ENCODE measurements at regions not wholly inside any gene's neighbourhood (a gene's known extent, or its start where the extent isn't known, plus 50 kb on each side); places are given as distances from the start of the nearest gene placed in this dataset.

GRCh38 chr12:77486872-77487271 lies 343.8 kb upstream of the NAV3 start:
- TF ChIP-seq POLR2A (IDR thresholded peaks at IDR 0.05; ENCODE audit: low read depth, low read length): no peak
- TF ChIP-seq MAX (IDR thresholded peaks at IDR 0.05; ENCODE audit: insufficient read depth, insufficient read length): no peak
- TF ChIP-seq MYC (IDR thresholded peaks at IDR 0.05; ENCODE audit: low read depth, low read length): no peak
- H3K79me2 ChIP-seq (ENCODE audit: control insufficient read depth, insufficient read depth, low read length): no peaks in the 10 kb centered on the region
- H3K36me3 ChIP-seq (ENCODE audit: control insufficient read depth in 2 of 2, extremely low read depth in 1 of 2, insufficient read depth in 2 of 2, low read length in 2 of 2): no peaks in the 10 kb centered on the region
- ChIA-PET POLR2A (interaction anchor here (0.5 kb wide), 1 partner anchor 16 kb away, joined by 6 read pairs; no protein-coding TSS in a partner anchor), CTCF (interaction anchor here (0.6 to 1.8 kb wide), 3 partner anchors 16 to 476 kb away, joined by 3 to 5 read pairs (median 4); no protein-coding TSS in a partner anchor)
- H3K4me1 ChIP-seq (ENCODE audit: control insufficient read depth, extremely low read depth, insufficient read depth, low read length): no peaks in the 10 kb centered on the region
- no peaks in the 10 kb centered on the region for H3K9me1 ChIP-seq (replicated peaks; ENCODE audit: control insufficient read depth, extremely low read depth, insufficient read depth, low read length)
- no peak overlapping the region for H2AFZ ChIP-seq (ENCODE audit: low read depth, low read length)
- H4K20me1 ChIP-seq (replicated peaks; ENCODE audit: control insufficient read depth, extremely low read depth, insufficient read depth, low read length): no peaks in the 10 kb centered on the region
- H3K4me3 ChIP-seq (replicated peaks in 1 of 3; ENCODE audit: insufficient read depth in 1 of 3, low read depth in 1 of 3, low read length in 3 of 3): no peak overlapping the region
- BruUV-seq (replicated peaks): no TSS peak
- H3K4me2 ChIP-seq (ENCODE audit: insufficient read depth, low read length): no peak overlapping the region
- intact Hi-C loops (cut with micrococcal nuclease): no loop called here
- dilution Hi-C loops (cut with MboI; ENCODE audit: extremely low pct_ligation_motif_present, low sequenced_read_pairs): no loop called here
- H3K9me3 ChIP-seq (replicated peaks; ENCODE audit: control insufficient read depth, insufficient read depth, low read length): no peaks in the 10 kb centered on the region
- no peak for DNase-seq (ENCODE audit: low read depth, low spot score)
- H3K9ac ChIP-seq (replicated peaks; ENCODE audit: extremely low read depth, insufficient read depth, low read length): no peak overlapping the region
- no peaks in the 10 kb centered on the region for H3K27me3 ChIP-seq (ENCODE audit: control insufficient read depth in 2 of 2, insufficient read depth in 2 of 2, low read length in 2 of 2)
- no peak for FAIRE-seq
- H3K27ac ChIP-seq (ENCODE audit: insufficient read depth, low read depth, low read length): no peak overlapping the region

- Histone ChIP-seq H3K36me3 (ENCODE audit: control insufficient read depth in 2 of 2, extremely low read depth in 1 of 2, insufficient read depth in 2 of 2, low read length in 2 of 2) (no peaks in the 10 kb centered on the region), H3K4me3 (replicated peaks in 1 of 3; ENCODE audit: insufficient read depth in 1 of 3, low read depth in 1 of 3, low read length in 3 of 3) (no peak overlapping the region), H3K9ac (replicated peaks; ENCODE audit: extremely low read depth, insufficient read depth, low read length) (no peak overlapping the region), H3K79me2 (ENCODE audit: control insufficient read depth, insufficient read depth, low read length) (no peaks in the 10 kb centered on the region), H3K27me3 (ENCODE audit: control insufficient read depth in 2 of 2, insufficient read depth in 2 of 2, low read length in 2 of 2) (no peaks in the 10 kb centered on the region), H2AFZ (ENCODE audit: low read depth, low read length) (no peak overlapping the region), H3K9me3 (replicated peaks; ENCODE audit: control insufficient read depth, insufficient read depth, low read length) (no peaks in the 10 kb centered on the region), H3K4me2 (ENCODE audit: insufficient read depth, low read length) (no peak overlapping the region), H3K9me1 (replicated peaks; ENCODE audit: control insufficient read depth, extremely low read depth, insufficient read depth, low read length) (no peaks in the 10 kb centered on the region), H4K20me1 (replicated peaks; ENCODE audit: control insufficient read depth, extremely low read depth, insufficient read depth, low read length) (no peaks in the 10 kb centered on the region), H3K4me1 (ENCODE audit: control insufficient read depth, extremely low read depth, insufficient read depth, low read length) (no peaks in the 10 kb centered on the region), H3K27ac (ENCODE audit: insufficient read depth, low read depth, low read length) (no peak overlapping the region)
- POLR2A ChIA-PET: interaction anchor here (0.5 kb wide), 1 partner anchor 15 kb away, joined by 6 read pairs; no protein-coding TSS in a partner anchor
- FAIRE-seq (no peak), DNase-seq (ENCODE audit: low read depth, low spot score) (no peak)
- dilution Hi-C loops (cut with MboI; ENCODE audit: extremely low pct_ligation_motif_present, low sequenced_read_pairs): no loop called here
- no TSS peak for BruUV-seq (replicated peaks)
- CTCF ChIA-PET: interaction anchor here (1.4 to 1.8 kb wide), 2 partner anchors 16 to 333 kb away, joined by 4 to 5 read pairs; no protein-coding TSS in a partner anchor
- intact Hi-C loops (cut with micrococcal nuclease): no loop called here
- no peak for TF ChIP-seq EZH2 (IDR thresholded peaks at IDR 0.05; ENCODE audit: borderline replicate concordance, low read depth, low read length, severe bottlenecking)
- no peak for TF ChIP-seq GATA2 (IDR thresholded peaks at IDR 0.05; ENCODE audit: insufficient read depth, insufficient read length, low read depth, low read length)
- TF ChIP-seq CTCF (IDR thresholded peaks at IDR 0.05; ENCODE audit: extremely low read depth in 1 of 2, insufficient read depth in 1 of 2, low read depth in 1 of 2, low read length in 2 of 2): no peak
- TF ChIP-seq MAX (IDR thresholded peaks at IDR 0.05; ENCODE audit: insufficient read depth, insufficient read length): no peak
- TF ChIP-seq POLR2AphosphoS5 (IDR thresholded peaks at IDR 0.05; ENCODE audit: insufficient read depth, low read depth, low read length): no peak
- no peak for TF ChIP-seq FOS (IDR thresholded peaks at IDR 0.05; ENCODE audit: borderline replicate concordance, insufficient read depth, low read length)
- no peak for TF ChIP-seq POLR2A (IDR thresholded peaks at IDR 0.05; ENCODE audit: low read depth, low read length)
- TF ChIP-seq JUN (IDR thresholded peaks at IDR 0.05; ENCODE audit: borderline replicate concordance, insufficient read depth, insufficient read length, low read depth): no peak
- TF ChIP-seq MYC (IDR thresholded peaks at IDR 0.05; ENCODE audit: low read depth, low read length): no peak
These were observed 344.5 kb upstream of the NAV3 start for GRCh38 chr12:77485961-77486854.

Measured in endothelial cell of umbilical vein (primary cell).